K562 (cell line): ENCODE measurements at regions not wholly inside any gene's neighbourhood (a gene's known extent, or its start where the extent isn't known, plus 50 kb on each side); places are given as distances from the start of the nearest gene placed in this dataset.

Experiments
- ATAC-seq: fragments of 200-7000 bp; cut with Tn5 transposase; 3 replicates; pipeline ENCODE4 v1.9.1; 2020; ENCODE audit warnings: moderate library complexity
- BruUV-seq: library from RNA; stranded (reverse); fragments of 400-500 nt; replicated peaks from 2 replicates; lab custom pipeline; 2021; lab: Mats Ljungman, UMichigan
- CTCF ChIA-PET: fragments of 300-600 bp; formaldehyde crosslinking; extraction: SDS; loops from one replicate; lab custom pipeline; 2021; ENCODE audit warnings: low intra/inter-chr PET ratio; lab: Yijun Ruan, JAX
- POLR2A ChIA-PET: fragments of 300-600, 350-650 bp; sonication (Branson Sonifier 250); formaldehyde crosslinking; extraction: SDS; loops from one replicate; lab custom pipeline; 2021; ENCODE audit warnings: antibody characterized with exemption, inconsistent platforms; lab: Yijun Ruan, JAX
- DNase-seq, 4 experiments: peaks; one replicate each; pipeline versions ENCODE4 v3.0.0 to v3.0.0-alpha.2; 2011 to 2018; ENCODE audit warnings: low spot score in 3 of 4, mixed read lengths in 3 of 4; ENCODE audit errors: extremely low read depth in 1 of 4
- FAIRE-seq: peaks from 2 replicates; lab custom pipeline; 2011; peaks lifted over from hg19 to GRCh38; lab: Jason Lieb, UNC
- H2AFZ ChIP-seq: 2 replicates; pipeline ENCODE4 v1.6.0; 2011; ENCODE audit warnings: low read depth, low read length, control low read depth, inconsistent platforms
- H3K27ac ChIP-seq: fragments of 200-600 bp; 3 replicates; pipeline ENCODE4 v1.8.0; 2011; ENCODE audit warnings: low read depth, mild to moderate bottlenecking, control low read depth, inconsistent platforms, low read length, moderate library complexity, mixed read lengths; ENCODE audit errors: extremely low read depth
- H3K27me3 ChIP-seq, 2 experiments: fragments of 300-600 bp in 1 of 2; 2 replicates in 1 of 2; 3 replicates in 1 of 2; pipeline versions ENCODE4 v1.6.0 to v1.8.0; 2011; ENCODE audit warnings: inconsistent platforms in 2 of 2, low read length in 2 of 2, mild to moderate bottlenecking in 1 of 2, mixed read lengths in 1 of 2, moderate library complexity in 1 of 2; ENCODE audit not compliant: control insufficient read depth in 2 of 2, insufficient read depth in 2 of 2
- H3K36me3 ChIP-seq: fragments of 300-600 bp; 3 replicates; pipeline ENCODE4 v1.8.0; 2011; ENCODE audit warnings: mild to moderate bottlenecking, low read length, inconsistent platforms; ENCODE audit not compliant: control insufficient read depth, insufficient read depth
- H3K4me1 ChIP-seq, 2 experiments: fragments of 200-600 bp in 1 of 2; replicated peaks in 1 of 2; 2 replicates in 1 of 2; 3 replicates in 1 of 2; pipeline versions ENCODE4 v1.5.1 to v1.8.0; 2011; ENCODE audit warnings: inconsistent platforms in 2 of 2, low read length in 2 of 2, mild to moderate bottlenecking in 1 of 2, mixed read lengths in 1 of 2, moderate library complexity in 1 of 2; ENCODE audit not compliant: control insufficient read depth in 2 of 2, insufficient read depth in 2 of 2
- H3K4me2 ChIP-seq: 2 replicates; pipeline ENCODE4 v1.6.1; 2011; ENCODE audit warnings: low read length, control low read depth, inconsistent platforms, mixed read lengths; ENCODE audit not compliant: insufficient read depth
- H3K4me3 ChIP-seq: fragments of 200-600 bp; sonication (generic), shearing (Covaris generic); 2 replicates; pipeline ENCODE4 v1.5.1; 2016; ENCODE audit warnings: control low read depth, inconsistent platforms
- H3K79me2 ChIP-seq: fragments of 200-600 bp; 3 replicates; pipeline ENCODE4 v1.8.0; 2011; ENCODE audit warnings: low read length, inconsistent platforms; ENCODE audit not compliant: control insufficient read depth, insufficient read depth
- H3K9ac ChIP-seq, 2 experiments: 2 replicates each; pipeline versions ENCODE4 v1.6.0 to v1.6.1; 2011; ENCODE audit warnings: low read depth in 2 of 2, low read length in 2 of 2, control low read depth in 1 of 2, inconsistent platforms in 1 of 2, mild to moderate bottlenecking in 1 of 2, mixed read lengths in 1 of 2; ENCODE audit not compliant: insufficient read depth in 1 of 2
- H3K9me1 ChIP-seq: one replicate; pipeline ENCODE4 v1.6.0; 2011; ENCODE audit warnings: inconsistent platforms, mild to moderate bottlenecking, low read length, moderate library complexity; ENCODE audit not compliant: control insufficient read depth, insufficient read depth
- H3K9me3 ChIP-seq: replicated peaks from 2 replicates; pipeline ENCODE4 v1.5.1; 2011; ENCODE audit warnings: low read depth, low read length, inconsistent platforms; ENCODE audit not compliant: control insufficient read depth, insufficient read depth
- H4K20me1 ChIP-seq: replicated peaks from 2 replicates; pipeline ENCODE4 v1.6.1; 2011; ENCODE audit warnings: low read length, inconsistent platforms, mixed read lengths; ENCODE audit not compliant: control insufficient read depth, insufficient read depth
- ADNP ChIP-seq: fragments of 200-800 bp; sonication (Bioruptor generic); IDR thresholded peaks from 2 replicates; pipeline ENCODE4 v1.6.1; 2016; ENCODE audit warnings: missing genetic modification characterization, missing compliant biosample characterization
- ASH1L ChIP-seq: fragments of 450-650 bp; IDR thresholded peaks from 2 replicates; pipeline ENCODE4 v1.6.1; 2018; ENCODE audit warnings: borderline replicate concordance, mild to moderate bottlenecking, low read depth; ENCODE audit not compliant: partially characterized antibody
- CHD2 ChIP-seq: IDR thresholded peaks from 2 replicates; pipeline ENCODE4 v1.6.1; 2011; ENCODE audit warnings: low read depth, low read length
- GABPA ChIP-seq: fragments of 200-800 bp; sonication (Bioruptor generic); conservative IDR thresholded peaks from 2 replicates; pipeline ENCODE4 v1.6.1; 2016; ENCODE audit warnings: low read depth, missing genetic modification characterization, missing compliant biosample characterization
- HNRNPLL ChIP-seq: fragments of 200-400 bp; formaldehyde crosslinking; IDR thresholded peaks from 2 replicates; pipeline ENCODE4 v1.6.1; 2017; ENCODE audit warnings: low read length, low read depth, mild to moderate bottlenecking; ENCODE audit not compliant: poor library complexity, severe bottlenecking
- MBD1 ChIP-seq: fragments of 250-450 bp; sonication (Bioruptor Pico); IDR thresholded peaks from 2 replicates; pipeline ENCODE4 v1.8.0; 2022; ENCODE audit warnings: inconsistent platforms
- RBM39 ChIP-seq: fragments of 200-400 bp; formaldehyde crosslinking; optimal IDR thresholded peaks from 2 replicates; pipeline ENCODE3; 2018; ENCODE audit warnings: low read depth, low read length
- SMARCA4 ChIP-seq: fragments of 450-650 bp; IDR thresholded peaks from 2 replicates; pipeline ENCODE4 v1.6.1; 2016
- TAF9B ChIP-seq: fragments of 450-650 bp; IDR thresholded peaks from 2 replicates; pipeline ENCODE4 v1.6.1; 2018; ENCODE audit warnings: mild to moderate bottlenecking; ENCODE audit not compliant: partially characterized antibody
- U2AF1 ChIP-seq: fragments of 200-400 bp; formaldehyde crosslinking; optimal IDR thresholded peaks from 2 replicates; pipeline ENCODE3; 2017; ENCODE audit warnings: mild to moderate bottlenecking, low read depth, low read length, moderate library complexity
- ZFP1 ChIP-seq: fragments of 450-650 bp; formaldehyde crosslinking; IDR thresholded peaks from 2 replicates; pipeline ENCODE4 v1.4.0; 2020; ENCODE audit warnings: mild to moderate bottlenecking, mixed read lengths
- WGBS: fragments of 100-300 bp; shearing (Covaris generic); methylation state at CpG from one replicate; pipeline ENCODE4 v1.1.6; 2016; ENCODE audit warnings: low coverage, mixed read lengths; ENCODE audit not compliant: insufficient coverage; ENCODE audit errors: missing lambda C conversion rate; 5-methylcytosine and 5-hydroxymethylcytosine counted together
- in situ Hi-C: fragments of 300-500 bp; cut with MboI; formaldehyde crosslinking; loops from 4 replicates; pipeline ENCODE4 v1.15.0; 2018; ENCODE audit warnings: inconsistent platforms, mixed read lengths
- intact Hi-C: fragments of 100-400 bp; cut with micrococcal nuclease; formaldehyde crosslinking; loops from 2 replicates; pipeline ENCODE4 v1.14.2; 2022

GRCh38 chr22:49328630-49329405, 498.9 kb downstream of the BRD1 start:
- WGBS: 0% methylated on average over 6 of the region's 8 CpGs
- Histone ChIP-seq H3K9me3 (no peaks in the 10 kb centered on the region), H3K4me3 (no peak overlapping the region), H4K20me1 (0 out of 2 replicates have a peak, but pooled peaks cover 3% of the 10 kb centered on the region), H2AFZ (no peak overlapping the region), H3K9me1 (no peaks in the 10 kb centered on the region), H3K79me2 (no peaks in the 10 kb centered on the region), H3K36me3 (no peaks in the 10 kb centered on the region), H3K27me3 (peaks cover 4 to 75% of the 10 kb centered on the region in 2 experiments; a peak in 3 of 5 replicates), H3K9ac (no peak overlapping the region), H3K27ac (no peak overlapping the region), H3K4me2 (no peak overlapping the region), H3K4me1 (no peaks in the 10 kb centered on the region; a peak in 1 of 5 replicates)
- ATAC-seq (no peak), FAIRE-seq (no peak), DNase-seq (no peak)
- BruUV-seq: no TSS peak
- intact Hi-C loops (no loop called here), in situ Hi-C loops (no loop called here)
- POLR2A ChIA-PET: no interaction called here
- TF ChIP-seq ADNP (tag) (no peak), CHD2 (no peak)
- CTCF ChIA-PET: no interaction called here

GRCh38 chr22:49328118-49328475, 499.6 kb downstream of the BRD1 start:
- ATAC-seq (no peak), DNase-seq (no peak)

More at GRCh38 chr22:49328118-49328475, 499.6 kb downstream of the BRD1 start:
- H3K79me2 ChIP-seq: no peaks in the 10 kb centered on the region
- POLR2A ChIA-PET: no interaction called here
- no peak overlapping the region for H2AFZ ChIP-seq
- H3K9me1 ChIP-seq: no peaks in the 10 kb centered on the region
- no peak for TF ChIP-seq GABPA (tag)
- no peak for TF ChIP-seq RBM39
- TF ChIP-seq U2AF1: no peak
- no peak for TF ChIP-seq HNRNPLL
- no peak for TF ChIP-seq ASH1L
- no peak for TF ChIP-seq MBD1 (CRISPR knock-in tag)
- no peak for TF ChIP-seq ZFP1
- no peak for TF ChIP-seq TAF9B
- TF ChIP-seq SMARCA4: no peak
- TF ChIP-seq, all 486 proteins: peak for 0
- no peak overlapping the region for H3K9ac ChIP-seq
- WGBS: 0% methylated on average over 4 of the region's 6 CpGs
- H3K36me3 ChIP-seq: no peaks in the 10 kb centered on the region
- no peaks in the 10 kb centered on the region for H3K9me3 ChIP-seq
- no peak overlapping the region for H3K4me2 ChIP-seq
- no peaks in the 10 kb centered on the region; a peak in 1 of 5 replicates for H3K4me1 ChIP-seq
- intact Hi-C loops (no loop called here), in situ Hi-C loops (no loop called here)
- BruUV-seq: no TSS peak
- no peak overlapping the region for H3K4me3 ChIP-seq
- no peak overlapping the region for H3K27ac ChIP-seq
- 0 out of 2 replicates have a peak, but pooled peaks cover 3% of the 10 kb centered on the region for H4K20me1 ChIP-seq
- peaks cover 4 to 75% of the 10 kb centered on the region in 2 experiments; a peak in 3 of 5 replicates for H3K27me3 ChIP-seq
- CTCF ChIA-PET: no interaction called here
- FAIRE-seq: no peak
